GM06990 (cell line): ENCODE measurements at regions not wholly inside any gene's neighbourhood (a gene's known extent, or its start where the extent isn't known, plus 50 kb on each side); places are given as distances from the start of the nearest gene placed in this dataset.

Experiments used
- DNase-seq: peaks from one replicate; pipeline ENCODE4 v3.0.0-alpha.2; 2011; ENCODE audit not compliant: insufficient read length; ENCODE audit errors: extremely low read depth
- H3K27me3 ChIP-seq: replicated peaks from 2 replicates; pipeline ENCODE4 v1.6.0; 2011; ENCODE audit warnings: low read length; ENCODE audit not compliant: control insufficient read depth, insufficient read depth
- H3K36me3 ChIP-seq: 2 replicates; pipeline ENCODE4 v1.5.1; 2011; ENCODE audit warnings: low read length; ENCODE audit not compliant: control insufficient read depth, insufficient read depth
- H3K4me3 ChIP-seq: replicated peaks from 2 replicates; pipeline ENCODE4 v1.5.1; 2011; ENCODE audit warnings: low read depth, mild to moderate bottlenecking, control low read depth, low read length
- CTCF ChIP-seq: IDR thresholded peaks from 2 replicates; pipeline ENCODE4 v1.5.1; 2011; ENCODE audit warnings: low read length, control low read depth, mild to moderate bottlenecking, inconsistent platforms; ENCODE audit not compliant: insufficient read depth, poor library complexity, severe bottlenecking

GRCh38 chr12:124225730-124226129 is 69.2 kb upstream of the RFLNA start:
- H3K27me3 ChIP-seq: no peaks in the 10 kb centered on the region; the same call in 1 of the 2 replicates
- no peak for DNase-seq
- H3K4me3 ChIP-seq: no peak overlapping the region
- no peak for TF ChIP-seq CTCF
- H3K36me3 ChIP-seq: no peaks in the 10 kb centered on the region

GRCh38 chr12:124227951-124228711 is 66.8 kb upstream of the RFLNA start:
- Histone ChIP-seq H3K36me3 (no peaks in the 10 kb centered on the region), H3K4me3 (no peak overlapping the region), H3K27me3 (no peaks in the 10 kb centered on the region; the same call in 1 of the 2 replicates)
- no peak for TF ChIP-seq CTCF
- no peak for DNase-seq

GRCh38 chr12:124229520-124229919 is 65.4 kb upstream of the RFLNA start:
- Histone ChIP-seq H3K27me3 (no peaks in the 10 kb centered on the region; the same call in 1 of the 2 replicates), H3K36me3 (no peaks in the 10 kb centered on the region), H3K4me3 (no peak overlapping the region)
- TF ChIP-seq CTCF: no peak
- no peak for DNase-seq

- H3K4me3 ChIP-seq: no peak overlapping the region
- no peak for DNase-seq
- H3K36me3 ChIP-seq: no peaks in the 10 kb centered on the region
- no peaks in the 10 kb centered on the region; the same call in 1 of the 2 replicates for H3K27me3 ChIP-seq
- TF ChIP-seq CTCF: no peak
Observed at GRCh38 chr12:124230117-124230757, 64.7 kb upstream of the RFLNA start.

- H3K4me3 ChIP-seq: no peak overlapping the region
- H3K27me3 ChIP-seq: no peaks in the 10 kb centered on the region; the same call in 1 of the 2 replicates
- TF ChIP-seq CTCF: no peak
- no peaks in the 10 kb centered on the region for H3K36me3 ChIP-seq
- no peak for DNase-seq
Observed at GRCh38 chr12:124230789-124231188, 64.1 kb upstream of the RFLNA start.
